Keratinocyte (primary cell): ENCODE measurements at regions not wholly inside any gene's neighbourhood (a gene's known extent, or its start where the extent isn't known, plus 50 kb on each side); places are given as distances from the start of the nearest gene placed in this dataset.

ENCODE experiments used
- CTCF ChIP-seq, 3 experiments: IDR thresholded peaks in 1 of 3; conservative IDR thresholded peaks in 1 of 3; optimal IDR thresholded peaks in 1 of 3; 2 replicates in 2 of 3; 3 replicates in 1 of 3; pipeline versions ENCODE3 to v1.5.1; 2011; ENCODE audit warnings: low read length in 3 of 3, mild to moderate bottlenecking in 3 of 3, moderate library complexity in 2 of 3, control low read depth in 1 of 3, inconsistent platforms in 1 of 3; ENCODE audit not compliant: insufficient read depth in 2 of 3; ENCODE audit errors: extremely low read depth in 1 of 3
- EZH2 ChIP-seq: IDR thresholded peaks from one replicate; pipeline ENCODE4 v1.6.1; 2012; ENCODE audit warnings: inconsistent platforms, mild to moderate bottlenecking, low read length, moderate library complexity

DNA sequence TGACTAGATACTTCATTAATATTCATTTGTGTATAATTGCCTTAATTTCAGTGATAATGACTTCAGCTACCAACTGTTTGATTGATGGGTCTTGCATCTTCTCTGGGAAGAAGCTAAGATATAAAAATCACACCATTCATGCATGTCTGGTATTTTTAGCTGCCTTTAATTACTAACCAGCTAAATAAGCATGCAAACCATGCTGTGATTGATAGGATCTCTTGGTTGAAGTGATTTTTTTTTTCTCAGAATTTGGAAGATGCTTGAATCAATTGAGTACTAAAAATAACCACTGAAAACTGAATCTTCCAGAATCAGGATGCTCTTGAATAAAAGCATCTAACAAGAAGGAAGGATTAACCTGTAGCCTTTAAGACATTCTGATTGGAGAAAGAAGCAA lies 668.8 kb downstream of the TDRD15 start:
- TF ChIP-seq EZH2 (no peak), CTCF (optimal IDR thresholded peaks at IDR 0.05 in 1 of 3, IDR thresholded peaks at IDR 0.05 in 1 of 3, conservative IDR thresholded peaks at IDR 0.05 in 1 of 3; ENCODE audit: extremely low read depth in 1 of 3, insufficient read depth in 2 of 3, low read length in 3 of 3) (no peak)
